ENCODE measurements at regions not wholly inside any gene's neighbourhood (a gene's known extent, or its start where the extent isn't known, plus 50 kb on each side); places are given as distances from the start of the nearest gene placed in this dataset.

DNA sequence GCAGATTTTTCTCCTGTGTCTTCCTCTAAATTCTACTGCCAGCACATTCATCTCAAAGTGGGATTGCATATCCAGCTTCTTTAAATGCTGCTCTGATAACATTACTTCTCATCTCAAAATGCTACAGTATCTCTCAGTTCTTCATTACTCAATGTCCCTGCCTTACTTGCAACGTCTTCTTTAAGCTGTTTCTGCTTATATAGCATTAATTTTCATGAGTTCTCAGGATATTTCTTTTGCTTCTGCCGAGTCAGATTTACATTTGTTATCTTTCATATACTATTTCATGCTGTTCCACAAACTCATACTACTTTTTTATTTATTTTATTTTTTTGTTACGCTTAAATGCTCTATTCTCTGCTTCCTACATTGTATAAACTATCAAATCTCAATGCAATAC, 1223.5 kb upstream of the FAM98A start:
- TF ChIP-seq MAX (IDR thresholded peaks at IDR 0.05; ENCODE audit: low read depth, low read length) (no peak), NR2C2 (IDR thresholded peaks at IDR 0.05; ENCODE audit: borderline replicate concordance, control insufficient read depth, insufficient read length, low read depth) (no peak)

Measured in GM12878 (cell line).